ENCODE measurements at regions not wholly inside any gene's neighbourhood (a gene's known extent, or its start where the extent isn't known, plus 50 kb on each side); places are given as distances from the start of the nearest gene placed in this dataset.
"Not testable (repeated sequence)": the region's sequence is repeated elsewhere in the genome, so short reads cannot be mapped to it uniquely, and the experiment has no call there.

GRCh38 chr1:224061436-224061835, 52.5 kb upstream of the FBXO28 start:
- DNase-seq, result no peak

GRCh38 chr1:224059897-224060427, 53.9 kb upstream of the FBXO28 start:
- no peak for DNase-seq

GRCh38 chr1:224058303-224058702, 55.6 kb upstream of the FBXO28 start:
- no peak for DNase-seq

GRCh38 chr1:224057461-224058199, 56.3 kb upstream of the FBXO28 start:
- DNase-seq, result no peak

- no peak for DNase-seq
Observed at GRCh38 chr1:224054611-224055010, 59.3 kb upstream of the FBXO28 start.

- DNase-seq, result no peak
Observed at GRCh38 chr1:224054012-224054411, 59.9 kb upstream of the FBXO28 start.

GRCh38 chr1:224053456-224053855, 60.5 kb upstream of the FBXO28 start:
- DNase-seq, result no peak

GRCh38 chr1:224052772-224053171, 61.1 kb upstream of the FBXO28 start:
- DNase-seq, result no peak

- not testable (repeated sequence) for DNase-seq
Observed at GRCh38 chr1:224051782-224052181, 62.1 kb upstream of the FBXO28 start.

GRCh38 chr1:224051086-224051406, 62.9 kb upstream of the FBXO28 start:
- no peak for DNase-seq

GRCh38 chr1:224047538-224047937, 66.4 kb upstream of the FBXO28 start:
- DNase-seq, result no peak

- DNase-seq, result no peak
Observed at GRCh38 chr1:224045556-224045955, 68.4 kb upstream of the FBXO28 start.

- DNase-seq, result no peak
Observed at GRCh38 chr1:224044420-224044819, 69.5 kb upstream of the FBXO28 start.

GRCh38 chr1:224042557-224043118, 71.3 kb upstream of the FBXO28 start:
- no peak for DNase-seq

GRCh38 chr1:224041032-224041431, 72.9 kb upstream of the FBXO28 start:
- no peak for DNase-seq

- not testable (repeated sequence) for DNase-seq
Observed at GRCh38 chr1:224040423-224040822, 73.5 kb upstream of the FBXO28 start.

- not testable (repeated sequence) for DNase-seq
Observed at GRCh38 chr1:224040006-224040405, 73.9 kb upstream of the FBXO28 start.

- not testable (repeated sequence) for DNase-seq
Observed at GRCh38 chr1:224038832-224039231, 75.1 kb upstream of the FBXO28 start.

GRCh38 chr1:224037362-224037761, 76.5 kb upstream of the FBXO28 start:
- not testable (repeated sequence) for DNase-seq

GRCh38 chr1:224032608-224033276, 81.2 kb upstream of the FBXO28 start:
- not testable (repeated sequence) for DNase-seq

GRCh38 chr1:224031986-224032385, 81.9 kb upstream of the FBXO28 start:
- not testable (repeated sequence) for DNase-seq

GRCh38 chr1:224030257-224030656, 83.7 kb upstream of the FBXO28 start:
- not testable (repeated sequence) for DNase-seq

GRCh38 chr1:224029286-224030025, 84.5 kb upstream of the FBXO28 start:
- not testable (repeated sequence) for DNase-seq

All from femur (tissue), 1 donor.